ENCODE measurements at regions not wholly inside any gene's neighbourhood (a gene's known extent, or its start where the extent isn't known, plus 50 kb on each side); places are given as distances from the start of the nearest gene placed in this dataset.

DNA sequence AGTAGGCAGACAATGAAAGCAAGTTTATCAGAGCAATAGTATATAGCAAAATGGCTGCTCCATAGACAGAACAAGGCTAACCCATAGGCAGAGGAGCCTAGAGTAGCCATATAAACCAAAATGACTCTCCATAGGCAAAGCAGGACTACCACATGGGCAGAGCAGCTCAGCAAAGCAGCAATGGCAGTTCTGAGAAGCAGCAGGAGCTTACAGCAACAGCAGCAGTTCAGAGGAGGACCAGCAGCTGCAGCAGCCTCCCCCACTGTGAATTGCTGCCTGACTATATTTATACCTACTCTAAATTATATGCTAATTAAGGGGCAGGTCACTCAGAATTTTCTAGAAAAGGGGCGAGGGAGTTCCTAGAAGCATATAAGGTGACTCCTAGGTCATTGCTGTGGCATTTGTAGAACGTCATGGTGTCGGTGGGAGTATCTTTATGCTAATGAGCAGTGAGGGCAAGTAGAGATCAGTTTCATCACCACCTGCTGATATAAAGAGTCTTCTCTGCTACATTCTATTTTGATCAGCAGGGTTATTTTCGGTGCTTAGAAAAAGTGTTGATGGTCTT is 1115.5 kb downstream of the DTWD2 start:
- no peak for DNase-seq (ENCODE audit: low read depth)
- TF ChIP-seq, protein P1, sequence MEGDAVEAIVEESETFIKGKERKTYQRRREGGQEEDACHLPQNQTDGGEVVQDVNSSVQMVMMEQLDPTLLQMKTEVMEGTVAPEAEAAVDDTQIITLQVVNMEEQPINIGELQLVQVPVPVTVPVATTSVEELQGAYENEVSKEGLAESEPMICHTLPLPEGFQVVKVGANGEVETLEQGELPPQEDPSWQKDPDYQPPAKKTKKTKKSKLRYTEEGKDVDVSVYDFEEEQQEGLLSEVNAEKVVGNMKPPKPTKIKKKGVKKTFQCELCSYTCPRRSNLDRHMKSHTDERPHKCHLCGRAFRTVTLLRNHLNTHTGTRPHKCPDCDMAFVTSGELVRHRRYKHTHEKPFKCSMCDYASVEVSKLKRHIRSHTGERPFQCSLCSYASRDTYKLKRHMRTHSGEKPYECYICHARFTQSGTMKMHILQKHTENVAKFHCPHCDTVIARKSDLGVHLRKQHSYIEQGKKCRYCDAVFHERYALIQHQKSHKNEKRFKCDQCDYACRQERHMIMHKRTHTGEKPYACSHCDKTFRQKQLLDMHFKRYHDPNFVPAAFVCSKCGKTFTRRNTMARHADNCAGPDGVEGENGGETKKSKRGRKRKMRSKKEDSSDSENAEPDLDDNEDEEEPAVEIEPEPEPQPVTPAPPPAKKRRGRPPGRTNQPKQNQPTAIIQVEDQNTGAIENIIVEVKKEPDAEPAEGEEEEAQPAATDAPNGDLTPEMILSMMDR (IDR thresholded peaks at IDR 0.05; ENCODE audit: control insufficient read depth, insufficient read depth, low read depth, low read length, missing control alignments) = no peak
- H3K4me3 ChIP-seq (ENCODE audit: control insufficient read depth, low read depth, low read length) = no peak overlapping the region

DNA sequence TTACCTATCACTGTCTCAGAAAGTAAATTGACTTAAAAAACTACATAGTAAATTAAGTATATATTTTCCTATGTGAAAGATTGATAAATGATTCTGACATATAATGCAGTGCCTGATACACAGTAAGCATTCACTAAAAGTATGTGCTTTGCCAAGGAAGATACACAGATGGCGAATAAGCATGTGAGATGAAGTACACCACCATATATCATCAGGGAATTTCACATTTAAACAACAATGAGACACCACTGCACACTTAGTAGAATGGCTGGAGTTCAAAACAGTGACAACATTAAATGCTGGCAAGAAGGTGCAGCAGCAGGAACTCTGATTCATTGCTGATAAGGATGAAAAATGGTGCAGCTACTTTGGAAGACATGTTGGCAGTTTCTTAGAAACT is 1118.8 kb downstream of the DTWD2 start:
- TF ChIP-seq, protein P1 (IDR thresholded peaks at IDR 0.05; ENCODE audit: control insufficient read depth, insufficient read depth, low read depth, low read length, missing control alignments) = no peak
- H3K4me3 ChIP-seq (ENCODE audit: control insufficient read depth, low read depth, low read length) = no peak overlapping the region
- DNase-seq (ENCODE audit: low read depth) = no peak

DNA sequence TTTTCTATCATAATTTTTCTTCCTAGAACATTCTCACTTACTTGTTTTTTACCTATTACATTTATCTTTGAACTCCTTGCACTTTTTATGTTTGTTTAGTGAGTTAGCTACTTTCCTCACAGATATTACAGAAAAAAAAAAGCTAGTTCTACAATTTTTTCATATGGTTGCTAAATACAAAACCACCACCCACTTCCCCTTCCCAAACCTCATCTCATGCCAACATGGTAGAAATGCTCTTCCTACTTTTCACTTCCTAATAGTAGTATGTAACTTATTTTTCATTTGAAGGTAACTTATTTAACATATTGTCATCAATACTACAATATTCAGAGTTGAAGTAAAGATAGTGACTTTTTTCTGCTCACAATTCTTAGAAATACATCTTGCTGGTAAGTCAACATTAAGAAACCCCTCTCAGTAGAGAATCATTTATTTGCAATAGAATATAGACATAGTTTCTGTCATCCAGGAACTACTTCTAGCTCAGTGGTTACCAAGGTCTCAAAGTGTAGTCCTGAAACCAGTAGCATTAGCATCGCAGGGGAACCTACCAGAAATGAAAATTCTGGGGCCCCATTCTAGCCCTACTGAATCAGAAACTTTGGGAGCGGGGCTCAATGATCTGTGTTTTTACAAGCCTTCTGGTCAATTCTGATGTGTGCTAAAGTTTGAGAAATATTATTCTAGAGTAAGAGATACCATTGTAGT is 1124.6 kb downstream of the DTWD2 start:
- no peak overlapping the region for H3K4me3 ChIP-seq (ENCODE audit: control insufficient read depth, low read depth, low read length)
- no peak for DNase-seq (ENCODE audit: low read depth)
- TF ChIP-seq, protein P1 (IDR thresholded peaks at IDR 0.05; ENCODE audit: control insufficient read depth, insufficient read depth, low read depth, low read length, missing control alignments) = no peak

DNA sequence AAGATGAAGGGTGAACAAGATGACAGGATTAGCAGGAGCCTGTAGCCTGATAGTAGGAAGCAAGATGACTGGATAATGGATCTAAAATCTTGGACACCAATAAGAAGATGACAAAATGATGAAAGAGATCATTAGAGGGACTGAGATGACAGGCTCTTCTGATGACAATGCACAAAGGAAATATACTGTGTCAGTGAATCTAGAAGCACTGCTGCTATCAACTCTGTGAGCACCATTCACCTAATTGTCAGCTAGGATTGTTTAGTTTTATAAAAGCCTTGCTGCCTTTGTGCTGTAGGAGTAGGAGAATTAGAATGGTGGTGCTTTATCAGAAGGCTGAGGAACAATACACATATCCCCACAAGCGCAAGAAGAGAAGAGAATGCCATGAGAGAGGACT is 1127.8 kb downstream of the DTWD2 start:
- TF ChIP-seq, protein P1 (IDR thresholded peaks at IDR 0.05; ENCODE audit: control insufficient read depth, insufficient read depth, low read depth, low read length, missing control alignments) = no peak
- no peak for DNase-seq (ENCODE audit: low read depth)
- H3K4me3 ChIP-seq (ENCODE audit: control insufficient read depth, low read depth, low read length) = no peak overlapping the region

DNA sequence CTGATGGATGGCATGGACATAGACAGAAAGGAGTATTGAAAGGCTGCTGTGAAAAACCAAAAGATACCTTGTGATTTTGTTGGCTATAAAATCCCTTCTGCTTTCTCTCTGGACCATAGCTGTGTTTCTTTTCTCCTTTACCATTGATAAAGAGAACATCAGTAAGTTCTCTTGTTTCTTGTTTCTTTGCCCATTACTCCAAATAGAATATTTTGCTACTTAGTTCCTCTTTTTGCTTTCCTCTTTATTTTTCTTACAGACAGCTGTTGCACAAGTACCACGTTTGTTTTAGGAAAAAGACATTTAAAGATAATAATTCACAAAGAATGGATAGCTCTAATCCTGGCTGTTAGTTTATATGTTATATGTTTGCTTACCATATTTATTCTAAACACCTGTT is 1129.2 kb downstream of the DTWD2 start:
- no peak for DNase-seq (ENCODE audit: low read depth)
- TF ChIP-seq, protein P1 (IDR thresholded peaks at IDR 0.05; ENCODE audit: control insufficient read depth, insufficient read depth, low read depth, low read length, missing control alignments) = no peak
- no peak overlapping the region for H3K4me3 ChIP-seq (ENCODE audit: control insufficient read depth, low read depth, low read length)

DNA sequence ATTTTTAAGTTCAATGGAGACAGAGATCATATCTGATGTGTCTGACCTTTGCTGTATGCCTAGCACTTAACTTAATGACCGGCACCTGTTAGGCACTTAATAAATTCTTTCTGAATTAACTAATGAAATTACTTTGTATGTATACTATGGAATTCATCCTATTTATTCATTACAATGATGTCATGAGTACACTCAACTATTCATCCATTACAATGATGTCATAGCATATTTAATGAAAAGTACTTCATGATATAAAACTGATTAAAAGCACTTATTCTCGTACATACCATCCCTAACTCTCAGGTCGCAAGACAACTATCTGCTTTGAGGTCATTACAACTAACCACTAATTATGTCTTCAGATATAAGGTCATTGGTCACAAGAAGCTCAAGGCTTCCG is 1131.6 kb downstream of the DTWD2 start:
- TF ChIP-seq, protein P1 (IDR thresholded peaks at IDR 0.05; ENCODE audit: control insufficient read depth, insufficient read depth, low read depth, low read length, missing control alignments) = no peak
- H3K4me3 ChIP-seq (ENCODE audit: control insufficient read depth, low read depth, low read length) = no peak overlapping the region
- no peak for DNase-seq (ENCODE audit: low read depth)
